ENCODE measurements at regions not wholly inside any gene's neighbourhood (a gene's known extent, or its start where the extent isn't known, plus 50 kb on each side); places are given as distances from the start of the nearest gene placed in this dataset.
"Not testable (repeated sequence)": the region's sequence is repeated elsewhere in the genome, so short reads cannot be mapped to it uniquely, and the experiment has no call there.

GRCh38 chr16:16879567-16880251, 500.8 kb downstream of the NPIPA7 start:
- no peak for DNase-seq

- no peak for DNase-seq
These were observed 502.9 kb downstream of the NPIPA7 start for GRCh38 chr16:16881814-16882213.

GRCh38 chr16:16882766-16883165, 503.8 kb downstream of the NPIPA7 start:
- DNase-seq = no peak

GRCh38 chr16:16884451-16884850, 505.5 kb downstream of the NPIPA7 start:
- no peak for DNase-seq

- DNase-seq = no peak
These were observed 508.3 kb downstream of the NPIPA7 start for GRCh38 chr16:16887193-16887592.

GRCh38 chr16:16890964-16891363, 512.0 kb downstream of the NPIPA7 start:
- DNase-seq = no peak

- no peak for DNase-seq
These were observed 525.7 kb downstream of the NPIPA7 start for GRCh38 chr16:16904601-16905000.

- no peak for DNase-seq
These were observed 526.9 kb downstream of the NPIPA7 start for GRCh38 chr16:16905850-16906249.

- DNase-seq = no peak
These were observed 528.1 kb downstream of the NPIPA7 start for GRCh38 chr16:16907089-16907488.

GRCh38 chr16:16908077-16908476, 529.1 kb downstream of the NPIPA7 start:
- DNase-seq = no peak

GRCh38 chr16:16909126-16909525, 530.2 kb downstream of the NPIPA7 start:
- no peak for DNase-seq

- DNase-seq = no peak
These were observed 531.7 kb downstream of the NPIPA7 start for GRCh38 chr16:16910666-16911065.

GRCh38 chr16:16915771-16916170, 536.8 kb downstream of the NPIPA7 start:
- DNase-seq = no peak

GRCh38 chr16:16917191-16917785, 538.3 kb downstream of the NPIPA7 start:
- no peak for DNase-seq

GRCh38 chr16:16923479-16923878, 544.5 kb downstream of the NPIPA7 start:
- DNase-seq = no peak

GRCh38 chr16:16924613-16925012, 545.7 kb downstream of the NPIPA7 start:
- no peak for DNase-seq

- DNase-seq = no peak
These were observed 545.3 kb downstream of the XYLT1 start for GRCh38 chr16:16925432-16925831.

- DNase-seq = no peak
These were observed 542.1 kb downstream of the XYLT1 start for GRCh38 chr16:16928532-16929109.

- DNase-seq = no peak
These were observed 540.3 kb downstream of the XYLT1 start for GRCh38 chr16:16930309-16931000.

GRCh38 chr16:16933861-16934260, 536.9 kb downstream of the XYLT1 start:
- no peak for DNase-seq

- no peak for DNase-seq
These were observed 536.1 kb downstream of the XYLT1 start for GRCh38 chr16:16934660-16935059.

- DNase-seq = not testable (repeated sequence)
These were observed 534.9 kb downstream of the XYLT1 start for GRCh38 chr16:16935909-16936308.

- DNase-seq = no peak
These were observed 533.2 kb downstream of the XYLT1 start for GRCh38 chr16:16937576-16937975.

All from skin of body (tissue), 1 donor.